Caco-2 (cell line): ENCODE measurements at regions not wholly inside any gene's neighbourhood (a gene's known extent, or its start where the extent isn't known, plus 50 kb on each side); places are given as distances from the start of the nearest gene placed in this dataset.

Experiments
- BruUV-seq: library from RNA; stranded (reverse); fragments of 400-500 nt; replicated peaks from 2 replicates; lab custom pipeline; 2021; lab: Mats Ljungman, UMichigan
- CTCF ChIA-PET: fragments of 300-600 bp; sonication (Branson Sonifier 250); formaldehyde crosslinking; loops from one replicate; lab custom pipeline; 2022; ENCODE audit warnings: antibody characterized with exemption; lab: Charles Lee
- POLR2A ChIA-PET: fragments of 300-600 bp; sonication (Branson Sonifier 250); formaldehyde crosslinking; loops from one replicate; lab custom pipeline; 2022; ENCODE audit warnings: antibody characterized with exemption; lab: Charles Lee
- DNase-seq, 2 experiments: peaks; one replicate each; pipeline versions ENCODE4 v3.0.0 to v3.0.0-alpha.2; 2020 to 2022
- H3K27me3 ChIP-seq: replicated peaks from 2 replicates; pipeline ENCODE4 v1.6.0; 2011; ENCODE audit warnings: low read length; ENCODE audit not compliant: control insufficient read depth, insufficient read depth
- H3K36me3 ChIP-seq: 2 replicates; pipeline ENCODE4 v1.5.1; 2011; ENCODE audit warnings: low read length; ENCODE audit not compliant: control insufficient read depth, insufficient read depth
- H3K4me1 ChIP-seq: fragments of 250-450 bp; sonication (Bioruptor Pico); 2 replicates; pipeline ENCODE4 v1.5.1; 2020; ENCODE audit warnings: mild to moderate bottlenecking
- H3K4me3 ChIP-seq: 2 replicates; pipeline ENCODE4 v1.5.1; 2011; ENCODE audit warnings: low read depth, mild to moderate bottlenecking, control low read depth, low read length
- H3K9me3 ChIP-seq: fragments of 250-450 bp; sonication (Bioruptor Pico); 2 replicates; pipeline ENCODE4 v1.5.1; 2020; ENCODE audit warnings: mild to moderate bottlenecking, moderate library complexity
- H3K27ac Mint-ChIP-seq: one replicate; pipeline ENCODE4 v1.8.0; 2022; ENCODE audit warnings: mixed read lengths; ENCODE audit not compliant: unreplicated experiment
- H3K27me3 Mint-ChIP-seq: one replicate; pipeline ENCODE4 v1.8.0; 2022; ENCODE audit warnings: mixed read lengths; ENCODE audit not compliant: insufficient read depth, unreplicated experiment
- H3K36me3 Mint-ChIP-seq: one replicate; pipeline ENCODE4 v1.8.0; 2022; ENCODE audit warnings: mild to moderate bottlenecking, mixed read lengths; ENCODE audit not compliant: insufficient read depth, unreplicated experiment
- H3K4me1 Mint-ChIP-seq: one replicate; pipeline ENCODE4 v1.8.0; 2022; ENCODE audit warnings: low read depth, mixed read lengths; ENCODE audit not compliant: unreplicated experiment
- H3K4me3 Mint-ChIP-seq: one replicate; pipeline ENCODE4 v1.8.0; 2022; ENCODE audit warnings: mild to moderate bottlenecking, moderate library complexity, mixed read lengths; ENCODE audit not compliant: unreplicated experiment
- H3K9me3 Mint-ChIP-seq: one replicate; pipeline ENCODE4 v1.8.0; 2022; ENCODE audit warnings: mixed read lengths; ENCODE audit not compliant: unreplicated experiment
- intact Hi-C: fragments of 100-400 bp; cut with micrococcal nuclease; formaldehyde crosslinking; loops from one replicate; pipeline ENCODE4 v1.10.0; 2022; ENCODE audit not compliant: unreplicated experiment
- TF ChIP-seq, protein P1 (sequence below), 2 experiments: fragments of 200-600 bp in 1 of 2; IDR thresholded peaks; 1 replicate in 1 of 2; 2 replicates in 1 of 2; pipeline versions ENCODE4 v1.5.1 to v1.8.0; 2011 to 2022; ENCODE audit warnings: antibody characterized with exemption in 1 of 2, control low read depth in 1 of 2, inconsistent platforms in 1 of 2, low read depth in 1 of 2, low read length in 1 of 2, mild to moderate bottlenecking in 1 of 2, moderate library complexity in 1 of 2; ENCODE audit not compliant: insufficient read depth in 1 of 2, severe bottlenecking in 1 of 2, unreplicated experiment in 1 of 2

DNA sequence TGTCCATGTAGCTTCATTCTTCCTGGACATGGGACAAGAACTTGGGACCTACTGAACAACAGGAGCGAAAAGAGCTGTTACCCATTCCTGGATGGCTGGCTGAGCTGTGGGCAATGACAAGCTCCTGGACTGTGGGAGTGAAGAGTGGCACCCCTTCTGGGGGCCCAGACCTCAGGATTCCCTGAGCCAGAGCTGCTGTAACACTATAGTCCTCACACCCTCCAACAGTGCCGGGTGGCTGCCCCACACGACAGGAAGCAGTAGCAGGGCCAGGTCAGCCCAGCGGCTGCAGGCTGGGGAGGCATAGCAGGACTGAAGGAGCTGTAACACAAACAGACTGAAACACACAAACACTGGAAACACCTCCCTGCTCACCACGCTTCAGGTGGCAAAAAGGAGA lies 169.7 kb upstream of the IRX2 start:
- BruUV-seq: no TSS peak
- no peak for DNase-seq
- CTCF ChIA-PET: no interaction called here
- no peaks in the 10 kb centered on the region for H3K36me3 Mint-ChIP-seq
- intact Hi-C loops: no loop called here
- TF ChIP-seq, protein P1, sequence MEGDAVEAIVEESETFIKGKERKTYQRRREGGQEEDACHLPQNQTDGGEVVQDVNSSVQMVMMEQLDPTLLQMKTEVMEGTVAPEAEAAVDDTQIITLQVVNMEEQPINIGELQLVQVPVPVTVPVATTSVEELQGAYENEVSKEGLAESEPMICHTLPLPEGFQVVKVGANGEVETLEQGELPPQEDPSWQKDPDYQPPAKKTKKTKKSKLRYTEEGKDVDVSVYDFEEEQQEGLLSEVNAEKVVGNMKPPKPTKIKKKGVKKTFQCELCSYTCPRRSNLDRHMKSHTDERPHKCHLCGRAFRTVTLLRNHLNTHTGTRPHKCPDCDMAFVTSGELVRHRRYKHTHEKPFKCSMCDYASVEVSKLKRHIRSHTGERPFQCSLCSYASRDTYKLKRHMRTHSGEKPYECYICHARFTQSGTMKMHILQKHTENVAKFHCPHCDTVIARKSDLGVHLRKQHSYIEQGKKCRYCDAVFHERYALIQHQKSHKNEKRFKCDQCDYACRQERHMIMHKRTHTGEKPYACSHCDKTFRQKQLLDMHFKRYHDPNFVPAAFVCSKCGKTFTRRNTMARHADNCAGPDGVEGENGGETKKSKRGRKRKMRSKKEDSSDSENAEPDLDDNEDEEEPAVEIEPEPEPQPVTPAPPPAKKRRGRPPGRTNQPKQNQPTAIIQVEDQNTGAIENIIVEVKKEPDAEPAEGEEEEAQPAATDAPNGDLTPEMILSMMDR (IDR thresholded peaks at IDR 0.05; ENCODE audit: insufficient read depth in 1 of 2, low read depth in 1 of 2, low read length in 1 of 2, severe bottlenecking in 1 of 2, unreplicated experiment in 1 of 2): no peak
- H3K9me3 Mint-ChIP-seq: no peaks in the 10 kb centered on the region
- no peaks in the 10 kb centered on the region for H3K4me1 Mint-ChIP-seq
- no peak overlapping the region for H3K4me3 ChIP-seq
- no peaks in the 10 kb centered on the region for H3K27me3 Mint-ChIP-seq
- H3K27me3 ChIP-seq: no peaks in the 10 kb centered on the region
- no peaks in the 10 kb centered on the region for H3K36me3 ChIP-seq
- H3K27ac Mint-ChIP-seq: no peak overlapping the region
- POLR2A ChIA-PET: no interaction called here
- H3K9me3 ChIP-seq: peaks cover 17% of the 10 kb centered on the region
- no peak overlapping the region for H3K4me3 Mint-ChIP-seq
- H3K4me1 ChIP-seq: no peaks in the 10 kb centered on the region

DNA sequence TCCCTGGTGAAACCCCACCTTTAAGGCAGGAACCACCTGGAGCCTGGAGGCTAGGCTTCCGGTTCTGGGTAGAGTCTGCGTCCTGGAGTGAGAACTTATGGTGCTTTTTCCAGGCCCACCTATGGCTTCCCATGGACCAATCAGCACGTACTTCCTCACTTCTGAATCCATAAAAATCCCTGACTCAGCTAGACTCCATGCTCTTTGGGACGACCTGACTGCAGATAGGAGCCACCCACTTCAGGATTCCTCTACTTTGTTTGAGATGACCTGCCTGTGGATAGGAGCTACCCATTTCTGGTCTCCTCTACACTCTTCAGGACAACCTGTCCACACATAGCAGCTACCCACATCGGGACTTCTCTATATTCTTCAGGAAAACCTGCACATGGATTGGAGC lies 168.8 kb upstream of the IRX2 start:
- intact Hi-C loops: no loop called here
- no peak overlapping the region for H3K4me3 Mint-ChIP-seq
- POLR2A ChIA-PET: no interaction called here
- H3K4me1 ChIP-seq: no peaks in the 10 kb centered on the region
- no peaks in the 10 kb centered on the region for H3K27me3 ChIP-seq
- H3K4me3 ChIP-seq: no peak overlapping the region
- no peak for DNase-seq
- H3K27me3 Mint-ChIP-seq: no peaks in the 10 kb centered on the region
- CTCF ChIA-PET: no interaction called here
- H3K27ac Mint-ChIP-seq: no peak overlapping the region
- BruUV-seq: no TSS peak
- no peaks in the 10 kb centered on the region for H3K36me3 Mint-ChIP-seq
- no peaks in the 10 kb centered on the region for H3K36me3 ChIP-seq
- peaks cover 17% of the 10 kb centered on the region for H3K9me3 ChIP-seq
- no peaks in the 10 kb centered on the region for H3K9me3 Mint-ChIP-seq
- TF ChIP-seq, protein P1 (IDR thresholded peaks at IDR 0.05; ENCODE audit: insufficient read depth in 1 of 2, low read depth in 1 of 2, low read length in 1 of 2, severe bottlenecking in 1 of 2, unreplicated experiment in 1 of 2): no peak
- H3K4me1 Mint-ChIP-seq: no peaks in the 10 kb centered on the region

DNA sequence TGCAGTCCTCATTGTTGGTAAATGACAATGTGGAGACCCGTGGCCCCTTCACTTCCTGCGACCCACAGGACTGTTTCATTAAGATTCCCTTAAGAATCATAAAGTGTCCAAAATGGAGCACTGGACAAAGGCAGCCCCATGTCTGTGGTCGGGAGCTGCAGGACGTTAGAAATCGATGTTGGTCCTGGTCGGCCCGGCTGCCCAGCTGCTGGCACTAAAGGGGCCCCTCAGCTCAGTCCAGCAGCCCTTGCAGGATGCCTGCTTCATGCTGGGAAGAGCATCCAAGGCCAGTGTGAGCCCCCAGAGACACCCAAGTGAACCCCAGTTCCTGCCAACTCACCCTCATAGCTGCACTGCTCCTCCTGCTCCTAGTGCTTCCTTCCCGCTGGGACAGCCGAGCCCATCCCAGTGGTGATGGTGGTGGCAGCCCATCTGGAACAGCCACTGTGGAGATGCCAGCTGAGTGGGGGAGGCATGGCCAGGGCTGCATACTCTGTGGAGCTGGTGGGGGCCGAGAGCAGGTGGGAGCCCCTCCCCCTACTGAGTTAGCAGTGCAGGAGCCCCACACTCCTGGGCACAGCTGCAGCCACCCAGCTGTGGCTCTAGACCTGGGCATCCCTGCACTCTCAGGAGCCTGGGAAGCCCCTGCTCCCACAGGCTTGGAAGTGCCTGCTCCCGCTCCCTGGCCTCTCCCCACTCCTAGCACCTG lies 168.0 kb upstream of the IRX2 start:
- H3K36me3 ChIP-seq: no peaks in the 10 kb centered on the region
- H3K4me3 ChIP-seq: no peak overlapping the region
- BruUV-seq: no TSS peak
- intact Hi-C loops: no loop called here
- POLR2A ChIA-PET: no interaction called here
- Mint-ChIP-seq H3K36me3 (no peaks in the 10 kb centered on the region), H3K9me3 (no peaks in the 10 kb centered on the region), H3K27ac (no peak overlapping the region), H3K27me3 (no peaks in the 10 kb centered on the region), H3K4me3 (no peak overlapping the region), H3K4me1 (no peaks in the 10 kb centered on the region)
- no peaks in the 10 kb centered on the region for H3K4me1 ChIP-seq
- H3K27me3 ChIP-seq: no peaks in the 10 kb centered on the region
- H3K9me3 ChIP-seq: peaks cover 17% of the 10 kb centered on the region
- TF ChIP-seq, protein P1 (IDR thresholded peaks at IDR 0.05; ENCODE audit: insufficient read depth in 1 of 2, low read depth in 1 of 2, low read length in 1 of 2, severe bottlenecking in 1 of 2, unreplicated experiment in 1 of 2): no peak
- CTCF ChIA-PET: no interaction called here
- DNase-seq: no peak
